Right lobe of liver (tissue), 6 donors: ENCODE measurements at regions not wholly inside any gene's neighbourhood (a gene's known extent, or its start where the extent isn't known, plus 50 kb on each side); places are given as distances from the start of the nearest gene placed in this dataset.

ENCODE experiments used
- ATAC-seq, 4 donors: fragments of 200-7000 bp; cut with Tn5 transposase; one replicate each; pipeline ENCODE4 v1.9.1; 2020; ENCODE audit warnings: mild to moderate bottlenecking in 4 of 4, moderate library complexity in 4 of 4
- DNase-seq, 3 donors: peaks; one replicate each; pipeline ENCODE4 v3.0.0-alpha.2; 2020
- H3K27ac ChIP-seq, 3 donors: fragments of 200-600 bp; one replicate each; pipeline ENCODE4 v1.8.0; 2022
- H3K27me3 ChIP-seq, 2 donors: fragments of 200-600 bp; one replicate each; pipeline ENCODE4 v1.8.0; 2022
- H3K36me3 ChIP-seq, 4 donors: fragments of 200-600 bp; sonication (generic) in 1 of 4; one replicate each; pipeline versions ENCODE4 v1.5.1 to v1.8.0; 2017 to 2022; ENCODE audit warnings: control low read depth in 1 of 4
- H3K4me1 ChIP-seq, 4 donors: fragments of 200-600 bp; sonication (generic) in 1 of 4; one replicate each; pipeline versions ENCODE4 v1.5.1 to v1.8.0; 2017 to 2022; ENCODE audit warnings: control low read depth in 1 of 4
- H3K4me3 ChIP-seq, 3 donors: fragments of 200-600 bp; one replicate each; pipeline ENCODE4 v1.8.0; 2022
- H3K9me3 ChIP-seq, 4 donors: fragments of 200-600 bp; sonication (generic) in 1 of 4; one replicate each; pipeline versions ENCODE4 v1.5.1 to v1.8.0; 2017 to 2022; ENCODE audit warnings: control low read depth in 1 of 4
- CTCF ChIP-seq, 4 donors: fragments of 200-600 bp in 3 of 4; fragments of 450-650 bp in 1 of 4; IDR thresholded peaks; one replicate each; pipeline versions ENCODE4 v1.5.1 to v1.8.0; 2016 to 2022; ENCODE audit warnings: antibody characterized with exemption in 4 of 4, mild to moderate bottlenecking in 2 of 4
- POLR2A ChIP-seq: fragments of 450-650 bp; IDR thresholded peaks from one replicate; pipeline ENCODE4 v1.6.1; 2017; ENCODE audit warnings: antibody characterized with exemption, mild to moderate bottlenecking
- WGBS: methylation state at CpG from one replicate; pipeline ENCODE4 v1.1.6; 2018; ENCODE audit warnings: low coverage, low lambda C conversion rate; ENCODE audit not compliant: insufficient coverage; ENCODE audit errors: missing lambda C conversion rate; 5-methylcytosine and 5-hydroxymethylcytosine counted together
- intact Hi-C, 2 donors: fragments of 100-400 bp; cut with DNase I; formaldehyde crosslinking; loops; one replicate each; pipeline versions ENCODE4 v1.11.2 to v1.14.1; 2022
- donor health status: DM: no; HTN: yes; CAD: no.
- donor health status: DM: no; HTN: no; CAD: no.
- donor health status: DM: no; HTN: no; CAD: no.
- donor health status: DM: no; HTN: yes; CAD: no.
- donor health status: DM: no; HTN: yes; CAD: no.

- Histone ChIP-seq H3K4me1 (no peaks in the 10 kb centered on the region), H3K27me3 (no peaks in the 10 kb centered on the region), H3K36me3 (no peaks in the 10 kb centered on the region), H3K4me3 (no peak overlapping the region), H3K9me3 (no peaks in the 10 kb centered on the region), H3K27ac (no peak overlapping the region)
- intact Hi-C loops = no loop called here
- 65% methylated on average over 8 of the region's 14 CpGs for WGBS
- no peak for TF ChIP-seq POLR2A
- TF ChIP-seq CTCF (IDR thresholded peaks at IDR 0.05) = no peak
- ATAC-seq (no peak), DNase-seq (peak in 1 of 3 donors; percentile 18)
Measured at GRCh38 chr2:10992023-10992791, 80.5 kb downstream of the KCNF1 start.

DNA sequence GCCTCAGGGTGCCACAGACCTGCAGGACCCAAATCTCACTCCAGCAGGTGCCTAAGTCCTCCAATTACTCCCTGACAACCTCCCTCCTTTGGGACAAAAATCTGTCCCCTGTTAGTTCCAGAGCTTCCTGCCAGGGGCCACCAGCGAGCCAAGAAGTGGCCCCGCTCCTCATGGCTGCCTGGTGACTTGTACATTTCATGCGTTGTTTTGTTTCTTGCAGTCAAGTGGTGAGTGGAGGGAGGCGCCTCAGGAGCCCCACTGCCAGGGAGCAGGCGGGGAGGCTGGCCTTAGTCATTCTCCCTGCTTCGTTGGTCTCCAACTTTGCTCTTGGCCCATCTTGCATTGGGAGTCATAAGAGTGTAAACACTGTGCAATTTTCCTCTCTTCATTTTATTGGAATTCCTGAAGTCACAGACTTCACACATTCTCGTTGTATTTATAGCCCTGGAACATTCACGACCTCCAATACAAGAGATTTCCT, 81.3 kb downstream of the KCNF1 start:
- Histone ChIP-seq H3K27ac (no peak overlapping the region), H3K4me1 (no peaks in the 10 kb centered on the region), H3K36me3 (no peaks in the 10 kb centered on the region), H3K9me3 (no peaks in the 10 kb centered on the region), H3K4me3 (no peak overlapping the region), H3K27me3 (no peaks in the 10 kb centered on the region)
- ATAC-seq = no peak
- TF ChIP-seq POLR2A = no peak
- TF ChIP-seq CTCF (IDR thresholded peaks at IDR 0.05) = no peak
- no peak for DNase-seq
- intact Hi-C loops = no loop called here
- WGBS = 28% methylated on average over 3 of the region's 8 CpGs

DNA sequence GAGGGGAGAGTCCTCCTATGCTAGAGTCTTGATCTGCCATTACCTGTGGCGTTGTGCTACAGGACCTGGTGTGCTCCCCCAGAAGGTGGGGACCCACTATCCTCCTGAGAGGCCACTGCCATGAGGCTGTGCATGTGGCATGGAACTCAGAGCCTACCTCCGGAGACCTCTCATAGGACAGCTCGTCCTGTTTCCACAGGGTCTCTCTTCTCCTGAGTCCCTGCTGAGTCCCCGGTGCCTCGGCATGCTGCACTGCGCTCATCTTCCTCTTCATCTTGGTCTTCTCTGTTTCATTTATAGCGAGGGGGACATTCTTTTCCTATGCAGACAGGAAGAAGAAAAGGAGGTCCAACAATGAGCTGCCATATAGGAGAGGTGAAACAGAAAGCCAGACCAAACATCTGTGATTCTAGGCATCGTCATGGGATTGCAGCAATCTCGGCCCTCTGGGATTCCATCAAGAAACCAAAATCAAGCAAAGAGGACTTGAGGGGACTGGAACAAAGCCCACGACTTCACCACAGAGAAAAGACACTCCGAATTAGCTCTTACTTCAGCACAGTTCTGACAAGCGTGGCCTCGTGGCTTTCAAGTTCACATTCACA, 83.7 kb downstream of the KCNF1 start:
- peak in 1 of 3 donors; percentile 7 for DNase-seq
- Histone ChIP-seq H3K9me3 (no peaks in the 10 kb centered on the region), H3K36me3 (no peaks in the 10 kb centered on the region), H3K27me3 (no peaks in the 10 kb centered on the region), H3K4me3 (no peak overlapping the region), H3K27ac (no peak overlapping the region), H3K4me1 (no peaks in the 10 kb centered on the region)
- no peak for ATAC-seq
- intact Hi-C loops = no loop called here
- TF ChIP-seq POLR2A (no peak), CTCF (IDR thresholded peaks at IDR 0.05) (no peak)
- WGBS = 69% methylated on average over 12 of the region's 13 CpGs

GRCh38 chr2:11004199-11004598, 92.5 kb downstream of the KCNF1 start:
- ATAC-seq (no peak), DNase-seq (no peak)
- TF ChIP-seq CTCF (IDR thresholded peaks at IDR 0.05) (no peak), POLR2A (no peak)
- no peaks in the 10 kb centered on the region for H3K4me1 ChIP-seq
- H3K36me3 ChIP-seq = no peaks in the 10 kb centered on the region
- H3K4me3 ChIP-seq = no peak overlapping the region
- H3K27ac ChIP-seq = no peak overlapping the region
- 78% methylated on average over 3 of the region's 3 CpGs for WGBS
- no peaks in the 10 kb centered on the region for H3K27me3 ChIP-seq
- no peaks in the 10 kb centered on the region for H3K9me3 ChIP-seq
- intact Hi-C loops = no loop called here
